Heart left ventricle (tissue), 13 donors: ENCODE measurements at regions not wholly inside any gene's neighbourhood (a gene's known extent, or its start where the extent isn't known, plus 50 kb on each side); places are given as distances from the start of the nearest gene placed in this dataset.
"Not testable (repeated sequence)": the region's sequence is repeated elsewhere in the genome, so short reads cannot be mapped to it uniquely, and the experiment has no call there.

Experiments
- CTCF ChIP-seq, 12 donors: fragments of 200-600 bp; sonication (generic) in 4 of 12; IDR thresholded peaks; one replicate each; pipeline versions ENCODE4 v1.5.0 to v1.8.0; 2018 to 2022; ENCODE audit warnings: antibody characterized with exemption in 12 of 12, mild to moderate bottlenecking in 5 of 12
- POLR2A ChIP-seq, 2 donors: fragments of 450-650 bp; IDR thresholded peaks; one replicate each; pipeline ENCODE4 v1.6.1; 2017; ENCODE audit warnings: antibody characterized with exemption in 2 of 2, mild to moderate bottlenecking in 2 of 2, moderate library complexity in 2 of 2
- donor health status: ischemic (EF 13 %, LVEDD 7.1; RV severe dilation, severe dysfunction).
- donor health status: DM: no; HTN: yes; CAD: no.
- donor health status: DM: no; HTN: no; CAD: no.
- donor health status: ischemic (EF 25% LVEDD 6.9; RV normal size, moderate dysfunction).
- donor health status: ischemic (EF 25% LVEDD 5.7; RV mildly dilated, moderate dysfunction).
- donor health status: ischemic (EF 35%, LVEDD 5.7; RV mildly dilated, moderate dysfunction).
- donor health status: nonischemic (EF 11% LVEDD 7.7; RV severe dilation, severe dysfunction).
- donor health status: DM: yes; HTN: yes; CAD: no.
- donor health status: PGD.
- donor health status: ischemic (EF 29% LVEDD 5.4; RV normal size, mild dysfunction).
- donor health status: nonischemic (EF 23%, LVEDD 6.1; RV moderate dilation, normal function).

- not testable (repeated sequence) for TF ChIP-seq CTCF, POLR2A (IDR thresholded peaks at IDR 0.05)
Observed at GRCh38 chr3:171924864-171925263, 81.7 kb downstream of the TMEM212 start.
